ENCODE measurements at regions not wholly inside any gene's neighbourhood (a gene's known extent, or its start where the extent isn't known, plus 50 kb on each side); places are given as distances from the start of the nearest gene placed in this dataset.

DNA sequence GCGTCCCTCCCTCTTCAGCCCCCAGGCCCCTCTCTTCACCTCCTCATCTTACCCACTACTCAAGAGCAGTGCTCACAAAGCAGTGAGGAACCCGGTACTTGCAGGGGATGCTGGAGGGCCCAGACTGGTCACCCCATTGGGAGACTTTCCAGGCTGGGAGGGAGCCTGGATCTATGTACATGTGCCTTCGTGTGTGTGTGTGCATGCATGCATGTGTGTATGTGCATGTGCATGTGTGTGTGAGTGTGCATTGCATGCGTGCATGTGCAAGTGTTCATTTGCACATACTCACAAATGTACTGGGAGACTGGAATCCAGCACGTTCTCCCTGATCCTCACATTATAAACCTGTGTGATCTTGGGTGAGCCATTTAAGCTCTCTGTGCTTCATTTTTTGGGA is 696.0 kb upstream of the EEF2KMT start:
- TF ChIP-seq, protein P1, sequence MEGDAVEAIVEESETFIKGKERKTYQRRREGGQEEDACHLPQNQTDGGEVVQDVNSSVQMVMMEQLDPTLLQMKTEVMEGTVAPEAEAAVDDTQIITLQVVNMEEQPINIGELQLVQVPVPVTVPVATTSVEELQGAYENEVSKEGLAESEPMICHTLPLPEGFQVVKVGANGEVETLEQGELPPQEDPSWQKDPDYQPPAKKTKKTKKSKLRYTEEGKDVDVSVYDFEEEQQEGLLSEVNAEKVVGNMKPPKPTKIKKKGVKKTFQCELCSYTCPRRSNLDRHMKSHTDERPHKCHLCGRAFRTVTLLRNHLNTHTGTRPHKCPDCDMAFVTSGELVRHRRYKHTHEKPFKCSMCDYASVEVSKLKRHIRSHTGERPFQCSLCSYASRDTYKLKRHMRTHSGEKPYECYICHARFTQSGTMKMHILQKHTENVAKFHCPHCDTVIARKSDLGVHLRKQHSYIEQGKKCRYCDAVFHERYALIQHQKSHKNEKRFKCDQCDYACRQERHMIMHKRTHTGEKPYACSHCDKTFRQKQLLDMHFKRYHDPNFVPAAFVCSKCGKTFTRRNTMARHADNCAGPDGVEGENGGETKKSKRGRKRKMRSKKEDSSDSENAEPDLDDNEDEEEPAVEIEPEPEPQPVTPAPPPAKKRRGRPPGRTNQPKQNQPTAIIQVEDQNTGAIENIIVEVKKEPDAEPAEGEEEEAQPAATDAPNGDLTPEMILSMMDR (IDR thresholded peaks at IDR 0.05): no peak
- Histone ChIP-seq H3K27ac (no peak overlapping the region), H3K9me3 (no peaks in the 10 kb centered on the region), H3K4me1 (no peaks in the 10 kb centered on the region), H3K36me3 (no peaks in the 10 kb centered on the region), H3K9ac (ENCODE audit: low read depth in 2 of 2, low read length in 2 of 2) (no peak overlapping the region), H3K27me3 (no peaks in the 10 kb centered on the region), H3K4me3 (no peak overlapping the region)
- intact Hi-C loops (cut with DNase I): no loop called here
- no peak for DNase-seq

DNA sequence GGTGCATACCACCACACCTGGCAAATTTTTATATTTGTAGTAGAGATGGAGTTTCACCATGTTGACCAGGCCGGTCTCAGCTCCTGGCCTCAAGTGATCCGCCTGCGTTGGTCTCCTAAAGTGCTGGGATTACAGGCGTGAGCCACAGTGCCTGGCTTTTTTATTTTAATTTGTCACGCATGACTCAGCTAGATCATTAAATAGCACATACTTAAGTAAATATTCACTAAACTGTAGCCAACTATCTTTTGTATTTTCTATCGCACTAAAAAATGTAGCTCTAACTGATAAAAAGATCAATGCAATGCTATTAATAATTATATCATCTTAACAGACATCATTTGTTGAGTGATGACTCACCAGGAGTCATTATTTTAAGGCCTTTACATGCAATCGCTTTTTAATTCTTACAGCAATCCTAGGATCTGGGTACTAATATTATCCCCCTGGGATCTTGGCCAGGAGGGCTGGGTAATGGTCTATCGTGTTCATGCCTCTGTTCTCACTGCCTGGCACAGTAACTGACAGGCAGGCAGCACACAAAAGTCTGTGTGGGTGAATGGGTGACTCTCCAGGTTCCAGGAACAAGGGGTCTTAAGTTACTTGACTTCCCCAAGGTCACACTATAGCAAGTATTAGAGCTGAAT is 693.5 kb upstream of the EEF2KMT start:
- no peaks in the 10 kb centered on the region for H3K36me3 ChIP-seq
- intact Hi-C loops (cut with DNase I): no loop called here
- no peaks in the 10 kb centered on the region for H3K9me3 ChIP-seq
- DNase-seq: no peak
- no peaks in the 10 kb centered on the region for H3K4me1 ChIP-seq
- H3K27ac ChIP-seq: no peak overlapping the region
- no peak overlapping the region for H3K9ac ChIP-seq (ENCODE audit: low read depth in 2 of 2, low read length in 2 of 2)
- no peak overlapping the region for H3K4me3 ChIP-seq
- TF ChIP-seq, protein P1 (IDR thresholded peaks at IDR 0.05): no peak
- no peaks in the 10 kb centered on the region for H3K27me3 ChIP-seq

DNA sequence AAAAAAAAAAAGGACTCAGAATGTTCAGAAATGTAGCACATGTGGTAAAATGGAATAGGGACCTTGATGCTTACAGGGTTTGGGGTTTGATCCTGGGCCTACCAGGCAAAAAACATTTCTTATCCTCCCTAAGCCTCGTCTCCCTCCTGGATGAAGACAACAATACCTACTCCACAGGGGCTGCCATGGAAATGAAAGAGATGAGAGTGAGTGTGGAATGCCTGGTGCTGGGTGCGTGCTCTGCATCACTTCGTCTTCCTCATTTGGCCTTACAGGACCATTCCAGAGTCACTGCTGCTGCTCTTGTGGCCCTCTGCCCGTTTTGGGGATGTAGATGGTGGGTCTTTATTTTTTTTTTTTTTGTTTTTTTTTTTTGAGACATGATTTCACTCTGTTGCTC is 692.9 kb upstream of the EEF2KMT start:
- Histone ChIP-seq H3K4me1 (no peaks in the 10 kb centered on the region), H3K9me3 (no peaks in the 10 kb centered on the region)

DNA sequence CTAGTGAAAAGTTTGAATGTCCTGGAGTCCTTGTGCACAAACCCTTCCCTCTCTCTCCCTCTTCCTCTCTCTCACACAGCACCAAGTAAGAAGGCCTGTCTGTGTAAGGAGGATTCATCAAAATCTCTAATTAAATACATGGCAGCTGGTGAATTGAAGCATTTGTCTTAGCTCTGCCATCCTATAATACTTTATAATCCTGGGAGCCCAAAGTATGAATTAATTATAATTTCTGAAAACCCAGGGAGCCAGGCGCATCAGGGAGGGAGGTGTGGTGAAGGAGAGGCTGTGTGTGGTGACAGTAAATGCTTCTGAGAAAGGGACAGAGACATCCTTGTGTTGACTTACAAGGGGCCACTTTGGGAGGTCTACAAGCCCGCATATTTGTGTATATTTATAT is 691.4 kb upstream of the EEF2KMT start:
- TF ChIP-seq, protein P1 (IDR thresholded peaks at IDR 0.05): no peak
- H3K4me3 ChIP-seq: no peak overlapping the region
- H3K36me3 ChIP-seq: no peaks in the 10 kb centered on the region
- H3K27me3 ChIP-seq: no peaks in the 10 kb centered on the region
- no peak overlapping the region for H3K27ac ChIP-seq
- DNase-seq: no peak
- H3K4me1 ChIP-seq: no peaks in the 10 kb centered on the region
- H3K9ac ChIP-seq (ENCODE audit: low read depth in 2 of 2, low read length in 2 of 2): no peak overlapping the region
- intact Hi-C loops (cut with DNase I): no loop called here
- H3K9me3 ChIP-seq: no peaks in the 10 kb centered on the region

More for the DNA sequence above, 692.9 kb upstream of the EEF2KMT start:
- Histone ChIP-seq H3K36me3 (no peaks in the 10 kb centered on the region), H3K4me3 (no peak overlapping the region), H3K27me3 (no peaks in the 10 kb centered on the region), H3K9ac (ENCODE audit: low read depth in 2 of 2, low read length in 2 of 2) (no peak overlapping the region), H3K27ac (no peak overlapping the region)
- intact Hi-C loops (cut with DNase I): no loop called here
- no peak for DNase-seq
- TF ChIP-seq, protein P1 (IDR thresholded peaks at IDR 0.05): no peak

DNA sequence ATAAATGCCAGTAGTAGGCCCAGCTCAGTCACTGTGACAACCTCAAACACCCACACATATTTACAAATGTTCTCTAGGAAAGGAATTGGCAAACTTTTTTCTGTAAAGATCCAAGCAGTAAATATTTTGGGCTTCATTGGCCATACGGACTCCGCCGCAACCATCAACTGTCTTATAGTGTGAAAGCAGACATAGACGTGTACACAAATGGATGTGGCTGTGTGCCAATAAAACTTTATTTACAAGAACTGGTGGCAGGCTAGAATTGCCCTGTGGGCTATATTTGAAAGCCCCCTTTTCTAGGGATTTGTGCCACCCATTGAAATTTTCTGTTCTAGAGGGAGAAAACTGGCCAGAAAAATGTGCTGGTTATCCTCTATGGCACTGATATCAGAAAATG is 683.8 kb upstream of the EEF2KMT start:
- TF ChIP-seq, protein P1 (IDR thresholded peaks at IDR 0.05): no peak
- H3K27ac ChIP-seq: no peak overlapping the region
- H3K9me3 ChIP-seq: no peaks in the 10 kb centered on the region
- intact Hi-C loops (cut with DNase I): no loop called here
- no peaks in the 10 kb centered on the region for H3K36me3 ChIP-seq
- no peaks in the 10 kb centered on the region for H3K4me1 ChIP-seq
- no peak overlapping the region for H3K9ac ChIP-seq (ENCODE audit: low read depth in 2 of 2, low read length in 2 of 2)
- H3K4me3 ChIP-seq: no peak overlapping the region
- no peak for DNase-seq
- no peaks in the 10 kb centered on the region for H3K27me3 ChIP-seq

All from colonic mucosa (tissue), 4 donors.